Mesothelial cell of epicardium (in vitro differentiated cells): ENCODE measurements at regions not wholly inside any gene's neighbourhood (a gene's known extent, or its start where the extent isn't known, plus 50 kb on each side); places are given as distances from the start of the nearest gene placed in this dataset.

Experiments used
- DNase-seq, 2 experiments: peaks; one replicate each; pipeline ENCODE4 v3.0.0; 2021; ENCODE audit warnings: low spot score in 2 of 2; ENCODE audit not compliant: unreplicated experiment in 2 of 2
- H3K27ac Mint-ChIP-seq: 2 replicates; pipeline ENCODE4 v1.8.0; 2021; ENCODE audit warnings: mixed read lengths
- H3K27me3 Mint-ChIP-seq: 2 replicates; pipeline ENCODE4 v1.8.0; 2021; ENCODE audit warnings: low read depth, mixed read lengths
- H3K36me3 Mint-ChIP-seq: 2 replicates; pipeline ENCODE4 v1.8.0; 2021; ENCODE audit warnings: mixed read lengths
- H3K4me1 Mint-ChIP-seq: 2 replicates; pipeline ENCODE4 v1.8.0; 2021; ENCODE audit warnings: mixed read lengths
- H3K4me3 Mint-ChIP-seq: 2 replicates; pipeline ENCODE4 v1.8.0; 2021; ENCODE audit warnings: mild to moderate bottlenecking, moderate library complexity, mixed read lengths
- H3K9me3 Mint-ChIP-seq: 2 replicates; pipeline ENCODE4 v1.8.0; 2021; ENCODE audit warnings: mixed read lengths
- TF ChIP-seq, protein P1 (sequence below): fragments of 200-600 bp; sonication (generic); IDR thresholded peaks from one replicate; pipeline ENCODE4 v1.5.0; 2021; ENCODE audit warnings: antibody characterized with exemption; ENCODE audit not compliant: unreplicated experiment

DNA sequence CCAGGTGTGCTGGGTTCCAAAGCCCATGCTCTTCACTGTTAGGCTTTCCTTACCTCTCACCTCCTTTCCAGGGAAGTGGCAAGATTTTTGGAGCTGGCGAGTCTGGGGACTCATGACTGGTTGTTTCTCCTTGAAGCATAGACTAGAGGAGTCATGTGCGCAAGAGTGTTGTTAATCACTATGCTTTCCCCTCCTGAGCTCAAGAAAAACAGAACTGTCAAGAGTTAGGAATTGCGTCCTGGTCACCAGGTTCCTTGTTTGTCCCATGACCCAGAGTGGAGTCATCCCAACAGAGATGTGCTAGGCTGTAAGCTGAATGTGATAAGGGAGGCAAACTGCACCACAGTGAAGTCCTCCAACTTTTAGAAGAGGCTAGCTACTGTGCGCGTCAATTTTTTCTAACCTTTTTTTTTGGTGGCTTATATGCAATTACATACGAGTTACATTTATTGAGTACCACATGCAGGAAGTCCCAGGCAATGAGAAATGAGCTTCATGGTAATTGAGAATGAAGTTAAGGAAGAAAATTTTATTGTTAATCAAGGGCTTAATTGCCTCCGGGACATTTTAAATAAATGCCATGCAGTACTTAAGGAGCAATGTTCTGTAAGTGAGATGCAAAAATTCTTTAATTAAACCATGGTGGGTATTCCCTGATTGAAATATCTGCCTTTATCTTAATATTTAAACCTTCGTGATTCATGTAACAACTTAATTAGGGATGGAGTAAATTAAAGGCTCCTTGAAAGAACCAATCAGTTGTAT, 233.9 kb downstream of the ZIC5 start:
- Mint-ChIP-seq H3K36me3 (no peaks in the 10 kb centered on the region), H3K9me3 (no peaks in the 10 kb centered on the region), H3K27me3 (peaks cover 16% of the 10 kb centered on the region)

DNA sequence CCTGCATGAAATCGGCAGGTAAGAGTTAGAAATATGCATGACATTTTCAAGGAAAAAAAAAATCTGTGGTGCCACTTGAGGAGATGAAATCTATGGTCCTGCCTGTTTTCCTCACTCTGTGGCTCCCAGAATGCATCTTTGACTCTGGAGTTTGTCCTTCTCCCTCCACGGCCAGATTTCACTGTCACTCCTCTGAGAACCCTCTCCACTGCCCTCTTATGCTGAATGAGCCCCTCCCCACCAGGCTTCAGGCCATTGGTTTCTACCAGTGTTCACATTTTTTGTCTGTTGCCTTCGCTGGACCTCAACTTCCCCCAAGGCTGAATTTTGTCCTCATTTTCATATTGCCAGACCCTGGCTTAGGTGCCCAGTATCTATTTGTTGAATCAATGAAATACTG, 235.0 kb downstream of the ZIC5 start:
- DNase-seq: no peak
- no peak overlapping the region for H3K27ac Mint-ChIP-seq

More for the DNA sequence above, 233.9 kb downstream of the ZIC5 start:
- H3K4me1 Mint-ChIP-seq: peaks cover 2% of the 10 kb centered on the region
- H3K4me3 Mint-ChIP-seq: no peak overlapping the region
- no peak overlapping the region for H3K27ac Mint-ChIP-seq
- no peak for DNase-seq
- TF ChIP-seq, protein P1, sequence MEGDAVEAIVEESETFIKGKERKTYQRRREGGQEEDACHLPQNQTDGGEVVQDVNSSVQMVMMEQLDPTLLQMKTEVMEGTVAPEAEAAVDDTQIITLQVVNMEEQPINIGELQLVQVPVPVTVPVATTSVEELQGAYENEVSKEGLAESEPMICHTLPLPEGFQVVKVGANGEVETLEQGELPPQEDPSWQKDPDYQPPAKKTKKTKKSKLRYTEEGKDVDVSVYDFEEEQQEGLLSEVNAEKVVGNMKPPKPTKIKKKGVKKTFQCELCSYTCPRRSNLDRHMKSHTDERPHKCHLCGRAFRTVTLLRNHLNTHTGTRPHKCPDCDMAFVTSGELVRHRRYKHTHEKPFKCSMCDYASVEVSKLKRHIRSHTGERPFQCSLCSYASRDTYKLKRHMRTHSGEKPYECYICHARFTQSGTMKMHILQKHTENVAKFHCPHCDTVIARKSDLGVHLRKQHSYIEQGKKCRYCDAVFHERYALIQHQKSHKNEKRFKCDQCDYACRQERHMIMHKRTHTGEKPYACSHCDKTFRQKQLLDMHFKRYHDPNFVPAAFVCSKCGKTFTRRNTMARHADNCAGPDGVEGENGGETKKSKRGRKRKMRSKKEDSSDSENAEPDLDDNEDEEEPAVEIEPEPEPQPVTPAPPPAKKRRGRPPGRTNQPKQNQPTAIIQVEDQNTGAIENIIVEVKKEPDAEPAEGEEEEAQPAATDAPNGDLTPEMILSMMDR: no peak

DNA sequence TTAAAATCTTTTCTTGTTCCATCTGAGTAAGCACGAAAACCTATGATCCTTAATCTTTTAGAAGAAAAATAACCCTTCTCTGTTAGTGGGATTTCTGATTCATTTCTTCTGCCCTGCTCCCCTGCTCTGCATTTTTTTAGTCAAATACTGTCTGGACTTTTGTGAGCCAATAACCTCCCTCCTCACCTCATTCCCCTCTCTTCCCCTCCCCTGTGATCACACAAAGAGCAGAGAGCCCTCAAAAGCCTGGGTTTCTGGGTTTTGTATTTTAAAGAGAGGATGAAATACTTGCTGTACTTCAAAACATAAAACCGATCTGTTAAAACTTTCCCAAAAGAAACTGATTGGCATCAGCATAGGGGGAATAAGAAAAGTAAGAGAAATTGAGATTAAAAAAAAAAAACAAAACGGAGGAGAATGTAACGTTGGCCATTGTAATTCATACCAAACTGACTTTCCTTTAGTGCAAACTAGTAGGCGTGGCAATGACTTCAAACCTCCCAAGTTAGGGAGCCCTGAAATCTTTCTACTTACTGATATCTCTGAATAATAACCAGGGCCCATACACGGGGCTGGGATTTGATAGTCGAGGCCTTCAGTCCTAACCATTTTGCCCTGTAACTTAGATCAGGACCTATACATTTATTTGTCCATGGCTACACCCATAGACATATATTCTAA, 232.9 kb downstream of the TM9SF2 start:
- Mint-ChIP-seq H3K9me3 (no peaks in the 10 kb centered on the region), H3K4me1 (peaks cover 2% of the 10 kb centered on the region), H3K36me3 (no peaks in the 10 kb centered on the region), H3K27me3 (no peaks in the 10 kb centered on the region), H3K27ac (no peak overlapping the region), H3K4me3 (no peak overlapping the region)
- TF ChIP-seq, protein P1: no peak
- no peak for DNase-seq

More for the DNA sequence above, 235.0 kb downstream of the ZIC5 start:
- Mint-ChIP-seq H3K9me3 (no peaks in the 10 kb centered on the region), H3K27me3 (peaks cover 9% of the 10 kb centered on the region), H3K4me1 (peaks cover 2% of the 10 kb centered on the region), H3K36me3 (no peaks in the 10 kb centered on the region), H3K4me3 (no peak overlapping the region)
- TF ChIP-seq, protein P1: no peak

DNA sequence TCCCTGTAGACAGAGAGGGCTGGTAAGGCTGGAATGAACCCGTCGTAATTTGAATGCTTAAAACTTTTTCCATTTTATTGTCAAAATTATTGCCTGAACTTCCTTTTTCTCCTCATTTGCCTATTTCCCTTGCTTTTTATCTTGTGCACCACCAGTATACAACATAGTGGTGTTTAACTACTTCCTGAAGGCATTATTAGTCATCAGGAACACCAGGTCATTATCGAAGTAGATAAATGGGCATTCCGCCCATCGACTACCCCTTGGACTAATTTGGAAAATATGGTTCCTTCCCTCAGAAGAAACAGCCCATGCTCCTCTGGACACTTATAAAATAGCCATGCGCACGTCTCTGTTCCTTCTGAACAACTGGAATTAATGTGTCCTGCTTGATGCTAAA, 232.1 kb downstream of the TM9SF2 start:
- Mint-ChIP-seq H3K9me3 (no peaks in the 10 kb centered on the region), H3K36me3 (no peaks in the 10 kb centered on the region), H3K27ac (no peak overlapping the region), H3K4me1 (peaks cover 2% of the 10 kb centered on the region), H3K4me3 (no peak overlapping the region), H3K27me3 (no peaks in the 10 kb centered on the region)
- DNase-seq: no peak
- TF ChIP-seq, protein P1: no peak

DNA sequence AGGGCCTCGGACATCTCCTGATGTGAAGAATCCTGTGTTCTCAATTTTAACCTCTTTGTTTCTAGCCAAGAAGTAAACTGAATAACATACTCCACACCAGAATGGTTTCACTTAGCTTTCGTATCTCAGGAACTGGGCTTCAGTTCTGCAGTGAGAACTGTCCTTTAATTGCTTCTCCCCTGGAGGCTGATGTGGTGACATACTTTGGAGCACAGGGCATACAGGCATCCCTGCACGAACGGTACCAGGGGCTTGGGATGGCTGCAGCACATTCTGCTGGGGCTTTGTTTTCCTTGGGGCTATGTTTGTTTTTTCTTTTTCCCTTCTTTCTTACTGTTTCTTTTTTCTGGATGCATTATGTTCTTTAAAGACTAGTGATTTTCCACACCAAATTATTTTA, 230.5 kb downstream of the TM9SF2 start:
- Mint-ChIP-seq H3K9me3 (no peaks in the 10 kb centered on the region), H3K36me3 (no peaks in the 10 kb centered on the region), H3K4me3 (no peak overlapping the region), H3K27me3 (no peaks in the 10 kb centered on the region), H3K27ac (no peak overlapping the region), H3K4me1 (peaks cover 2% of the 10 kb centered on the region)
- DNase-seq: no peak
- TF ChIP-seq, protein P1: no peak
